Limb (tissue), 2 donors: ENCODE measurements at regions not wholly inside any gene's neighbourhood (a gene's known extent, or its start where the extent isn't known, plus 50 kb on each side); places are given as distances from the start of the nearest gene placed in this dataset.
A peak's percentile ranks its signal among the peaks of the same experiment; 100 is the strongest.

Experiments used
- DNase-seq, 2 donors: peaks; one replicate each; pipeline ENCODE4 v3.0.0-alpha.2; 2016; ENCODE audit errors: extremely low spot score in 2 of 2

DNA sequence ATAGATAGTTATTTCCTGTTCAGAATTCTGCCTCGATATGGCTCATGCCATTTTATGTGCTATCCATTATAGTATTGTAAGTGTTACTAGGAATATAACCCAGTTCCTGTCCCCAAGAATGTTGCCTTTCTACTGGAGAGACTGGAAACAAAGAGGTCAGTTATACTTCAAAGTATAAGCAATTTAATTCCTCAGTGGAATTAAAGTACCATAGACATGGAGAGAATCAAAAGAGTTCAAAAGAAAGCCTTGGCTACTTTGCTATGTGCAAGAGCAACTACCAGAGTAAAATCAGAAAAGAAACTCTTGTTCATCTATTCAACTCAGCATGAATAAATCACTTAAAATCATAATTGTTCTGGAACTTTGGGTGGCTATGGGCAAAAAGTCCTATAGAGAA, 173.2 kb upstream of the EEA1 start:
- DNase-seq, result no peak

DNA sequence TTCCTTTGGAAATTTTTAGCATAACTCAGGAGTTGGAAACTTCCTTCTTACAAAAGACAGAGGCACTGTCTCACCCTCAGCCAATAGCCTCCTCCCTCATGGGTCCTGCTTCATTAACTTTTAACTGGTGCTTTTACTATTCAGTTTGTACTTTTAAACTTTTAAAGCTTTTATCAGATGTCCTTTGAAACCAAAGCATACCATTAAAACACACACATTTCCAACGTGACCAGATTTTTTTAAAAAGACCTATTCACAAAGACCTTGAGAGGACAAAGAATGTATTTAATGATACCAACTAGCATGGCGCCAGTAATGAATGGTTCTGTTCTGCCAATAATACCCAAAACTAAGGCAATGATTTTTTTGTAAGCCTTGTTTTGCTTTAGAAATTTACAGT, 173.6 kb upstream of the EEA1 start:
- DNase-seq, result no peak

DNA sequence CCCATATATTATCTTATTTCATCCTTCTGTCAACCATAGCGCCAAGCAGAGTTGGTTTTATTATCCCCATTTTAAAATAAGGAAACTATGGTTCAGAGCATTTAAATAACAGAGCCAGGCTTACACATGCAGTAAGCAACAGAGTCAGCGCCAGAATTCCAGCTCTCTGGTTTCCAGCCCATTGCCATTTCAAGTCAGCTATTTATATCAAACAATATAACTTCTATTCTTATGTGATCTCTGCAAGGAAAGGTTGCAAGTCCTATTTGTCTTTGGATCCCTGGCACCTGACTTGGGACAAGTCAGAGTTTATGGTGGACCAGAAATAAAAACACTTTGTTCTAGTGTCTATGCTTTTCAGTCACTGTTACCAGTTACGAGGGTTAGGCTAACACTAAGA, 174.1 kb upstream of the EEA1 start:
- DNase-seq, result no peak

DNA sequence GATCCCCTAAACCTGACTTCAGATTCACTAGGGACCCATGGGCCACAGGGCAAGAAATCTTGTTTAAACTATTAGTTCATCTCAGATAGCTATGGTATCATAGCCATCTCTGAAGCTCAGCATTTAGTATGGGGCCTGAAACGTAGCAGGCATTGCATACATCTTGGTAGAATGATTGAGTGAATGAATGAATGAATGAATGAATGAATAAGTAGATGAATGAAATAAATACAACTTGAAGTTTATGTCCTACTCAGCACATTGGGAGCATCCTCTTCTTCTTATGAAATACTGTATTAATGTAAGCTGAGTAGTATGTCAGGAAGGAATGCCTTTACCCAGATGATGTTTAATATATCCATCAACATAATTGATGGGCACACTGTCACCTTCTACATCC, 175.4 kb upstream of the EEA1 start:
- DNase-seq, result no peak

DNA sequence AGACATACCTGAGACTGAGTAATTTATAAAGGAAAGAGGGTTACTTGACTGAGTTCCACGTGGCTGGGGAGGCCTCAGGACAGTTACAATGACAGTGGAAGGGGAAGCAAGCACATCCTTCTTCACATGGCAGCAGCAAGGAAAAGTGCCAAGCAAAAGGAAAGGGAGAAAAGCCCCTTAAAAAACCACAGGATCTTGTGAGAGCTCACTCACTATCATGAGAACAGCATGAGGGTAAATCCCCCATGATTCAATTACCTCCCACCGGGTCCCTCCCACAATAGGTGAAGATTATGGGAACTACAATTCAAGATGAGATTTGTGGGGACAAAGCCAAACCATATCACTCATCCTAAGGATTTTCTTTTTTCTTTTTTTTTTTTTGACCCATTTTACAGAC, 177.8 kb upstream of the EEA1 start:
- no peak for DNase-seq

DNA sequence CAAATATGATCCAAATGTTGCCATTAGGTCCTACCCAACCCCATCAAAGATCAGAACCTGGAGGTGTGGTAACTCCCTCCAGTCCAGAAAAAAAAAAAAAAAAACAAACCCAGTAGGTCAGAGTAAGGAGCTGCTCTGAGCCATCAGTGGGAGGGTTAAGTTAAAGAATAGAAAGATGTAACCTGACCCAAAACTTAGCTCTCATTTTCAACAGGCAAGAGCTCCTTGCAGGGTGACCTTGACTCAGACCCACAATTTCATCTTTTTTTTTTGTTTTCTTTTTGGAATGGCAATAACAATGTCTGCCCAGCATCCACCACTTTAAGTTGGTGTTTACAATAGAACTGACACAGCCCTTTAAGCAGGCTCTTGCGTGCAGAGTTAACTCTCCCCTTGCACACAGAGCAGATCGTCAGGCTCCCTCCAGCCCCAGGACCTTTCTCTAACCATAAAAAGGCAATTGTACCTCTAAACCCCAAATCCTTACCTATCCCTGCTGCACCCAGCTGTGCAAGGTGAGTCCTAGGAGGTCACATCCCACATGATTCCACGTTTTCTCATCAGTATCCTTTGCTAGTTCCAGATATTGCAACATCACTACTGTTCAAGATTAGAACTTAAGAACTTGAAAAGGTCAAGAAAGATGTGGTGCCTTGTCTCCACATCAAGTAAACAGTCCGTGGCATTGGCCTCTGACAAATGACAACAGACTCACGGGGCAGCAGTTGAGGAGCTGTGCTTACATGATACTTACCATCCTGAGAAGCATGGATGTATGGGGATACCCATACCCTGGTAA, 178.6 kb upstream of the EEA1 start:
- DNase-seq, result no peak

DNA sequence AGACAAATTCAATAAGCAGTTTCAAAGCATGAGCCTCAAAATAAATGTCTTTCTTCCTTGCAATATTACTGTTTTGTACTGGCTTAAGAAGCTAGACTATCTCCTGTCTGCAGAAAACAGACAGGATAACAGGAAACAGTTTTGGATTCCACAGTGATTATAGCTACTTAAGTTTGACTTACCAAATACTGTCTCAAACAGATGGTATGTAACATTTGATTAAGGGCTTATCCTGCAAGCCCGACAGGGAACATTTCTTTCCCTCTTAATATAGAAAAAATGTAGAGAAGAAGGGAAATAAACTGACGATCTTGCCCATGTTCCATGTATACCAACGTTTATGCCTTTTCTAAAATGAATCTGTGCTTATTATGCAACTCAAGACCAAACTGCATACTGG, 179.9 kb upstream of the EEA1 start:
- no peak for DNase-seq

DNA sequence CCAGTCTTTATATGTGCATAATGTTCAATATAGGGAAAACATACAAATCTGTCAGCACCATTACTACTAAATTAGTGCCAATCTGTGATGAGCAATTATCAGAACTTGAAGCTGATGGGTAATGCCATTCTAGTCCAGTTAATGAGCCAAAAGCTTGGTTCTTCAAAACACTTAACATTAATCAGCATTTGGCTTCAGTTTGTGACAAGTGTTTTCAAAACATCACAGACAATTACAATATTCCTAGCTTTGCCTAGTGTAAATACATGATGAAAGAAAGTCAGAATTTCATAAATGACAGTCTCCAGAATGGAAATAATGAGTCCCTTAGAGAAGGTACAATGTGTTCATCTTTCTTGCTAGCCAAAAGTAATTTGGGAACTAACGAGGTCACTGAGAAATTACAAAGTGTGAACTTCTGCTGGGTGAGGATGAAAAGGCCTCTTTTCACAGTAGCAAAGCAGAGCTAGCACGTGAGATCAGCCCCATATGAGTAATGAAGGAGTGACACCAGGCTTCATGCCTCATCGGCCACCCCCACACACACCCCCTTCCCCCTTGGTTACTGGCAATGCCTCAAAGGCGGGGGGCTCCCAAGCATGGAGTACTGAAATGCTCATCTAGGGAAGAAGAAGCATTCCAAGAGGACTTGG, 180.6 kb upstream of the EEA1 start:
- no peak for DNase-seq

DNA sequence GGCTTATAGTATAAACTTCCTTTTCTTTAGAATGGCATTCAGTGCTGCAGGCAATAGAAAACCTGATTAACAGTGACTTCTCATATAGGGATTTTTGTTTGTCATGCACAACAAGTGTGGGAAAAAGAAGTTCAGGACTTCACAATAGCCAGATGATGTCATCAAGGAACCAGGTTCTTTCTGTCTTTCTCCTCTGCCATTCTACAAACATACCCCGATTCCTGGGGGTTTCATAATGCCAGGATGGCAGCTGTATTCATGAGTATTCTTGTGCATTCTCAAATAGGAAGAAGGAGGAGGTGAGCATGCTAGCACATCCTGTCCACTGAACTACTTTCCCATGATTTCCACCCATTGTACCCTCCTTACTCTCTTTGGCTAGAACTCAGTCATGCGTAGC, 182.7 kb upstream of the EEA1 start:
- no peak for DNase-seq

DNA sequence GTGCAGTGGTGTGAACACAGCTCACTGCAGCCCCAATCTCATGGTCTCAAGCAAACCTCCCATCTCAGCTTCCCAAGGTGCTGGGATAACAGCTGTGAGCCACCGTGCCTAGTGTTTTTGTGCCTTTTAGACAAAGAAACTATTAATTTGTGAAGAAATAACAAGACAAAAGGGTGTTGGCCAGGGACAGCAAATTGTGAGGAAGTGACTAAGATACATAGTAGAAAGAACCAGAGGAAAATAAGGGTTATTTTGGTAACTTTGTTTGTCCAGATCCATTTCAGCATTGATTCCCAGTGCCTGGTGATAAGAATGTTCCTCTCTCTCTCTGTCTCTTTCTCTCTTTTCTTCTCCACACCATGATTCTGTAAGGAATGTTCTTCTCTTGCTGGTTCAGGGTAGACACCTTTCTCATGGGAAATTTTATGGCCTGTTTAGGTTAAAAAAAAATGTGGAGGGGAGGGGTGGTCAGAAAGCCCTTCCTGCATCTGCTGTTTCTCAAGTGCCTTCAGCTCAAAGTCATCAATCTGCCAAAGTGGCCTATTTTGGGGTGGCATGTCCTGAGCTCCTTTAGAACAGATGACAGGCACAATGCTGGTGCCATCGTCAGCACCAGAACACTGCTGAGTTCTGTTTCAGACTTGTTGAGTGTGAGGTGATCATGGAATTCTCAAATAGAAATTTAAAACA, 184.4 kb upstream of the EEA1 start:
- DNase-seq, result no peak

DNA sequence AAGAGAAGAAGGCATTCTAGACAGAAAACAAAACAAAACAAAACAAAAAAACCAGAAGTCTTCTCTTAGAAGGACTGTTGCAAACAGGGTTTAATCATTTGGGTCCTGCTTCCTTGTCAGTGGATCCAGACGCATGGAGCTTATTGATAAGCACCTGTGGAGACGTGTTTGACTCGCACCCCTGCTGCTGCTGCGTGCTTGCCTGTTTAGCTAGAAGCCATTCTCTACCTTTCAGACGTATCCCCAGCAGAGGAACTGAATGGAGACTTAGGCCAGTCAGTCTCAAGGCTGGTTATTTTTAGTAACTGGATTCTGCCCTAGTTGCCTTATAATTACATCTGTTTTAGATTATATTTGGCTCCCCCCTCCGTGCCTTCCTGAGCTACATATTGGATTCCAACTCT, 186.1 kb upstream of the EEA1 start:
- DNase-seq, result peak in 1 of 2 donors; percentile 75

DNA sequence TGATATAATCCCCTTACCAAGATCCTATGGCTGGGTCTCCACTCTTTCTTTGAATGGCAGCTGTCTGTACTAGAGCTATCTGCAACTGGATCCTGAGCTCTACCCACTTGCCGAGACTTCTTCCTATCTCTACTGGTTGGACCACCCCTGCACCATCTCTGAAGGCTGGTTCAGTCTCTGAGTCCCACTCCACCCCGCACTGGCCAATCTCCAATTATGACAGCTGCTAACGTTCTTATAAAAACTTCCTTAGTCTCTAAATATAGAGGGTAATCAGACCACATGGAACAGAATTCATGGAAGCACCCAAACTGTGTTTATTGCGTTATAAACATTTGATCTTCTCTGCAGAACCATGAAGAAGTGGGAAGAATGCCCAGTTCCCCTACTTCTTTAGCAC, 186.6 kb upstream of the EEA1 start:
- DNase-seq, result peak; percentile 54 to 72

DNA sequence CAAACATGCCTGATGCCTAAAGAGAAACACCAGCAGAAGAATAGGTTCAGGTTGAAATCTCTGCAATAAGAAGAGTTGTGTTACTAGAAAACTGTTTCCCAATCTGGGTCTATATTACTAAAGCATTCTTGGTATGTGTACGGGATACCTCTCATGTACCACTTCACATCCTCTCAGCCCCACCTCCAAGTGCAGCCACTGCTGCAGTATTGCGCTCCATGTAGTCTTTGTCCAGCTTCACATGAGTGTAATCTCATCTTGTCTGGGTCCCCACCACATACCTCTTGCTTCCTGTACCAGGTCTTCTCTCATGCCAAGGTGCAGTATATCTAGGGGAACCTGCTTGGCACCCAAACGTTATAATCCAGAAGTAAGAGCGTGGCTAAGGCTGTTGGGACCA, 187.5 kb upstream of the EEA1 start:
- no peak for DNase-seq

DNA sequence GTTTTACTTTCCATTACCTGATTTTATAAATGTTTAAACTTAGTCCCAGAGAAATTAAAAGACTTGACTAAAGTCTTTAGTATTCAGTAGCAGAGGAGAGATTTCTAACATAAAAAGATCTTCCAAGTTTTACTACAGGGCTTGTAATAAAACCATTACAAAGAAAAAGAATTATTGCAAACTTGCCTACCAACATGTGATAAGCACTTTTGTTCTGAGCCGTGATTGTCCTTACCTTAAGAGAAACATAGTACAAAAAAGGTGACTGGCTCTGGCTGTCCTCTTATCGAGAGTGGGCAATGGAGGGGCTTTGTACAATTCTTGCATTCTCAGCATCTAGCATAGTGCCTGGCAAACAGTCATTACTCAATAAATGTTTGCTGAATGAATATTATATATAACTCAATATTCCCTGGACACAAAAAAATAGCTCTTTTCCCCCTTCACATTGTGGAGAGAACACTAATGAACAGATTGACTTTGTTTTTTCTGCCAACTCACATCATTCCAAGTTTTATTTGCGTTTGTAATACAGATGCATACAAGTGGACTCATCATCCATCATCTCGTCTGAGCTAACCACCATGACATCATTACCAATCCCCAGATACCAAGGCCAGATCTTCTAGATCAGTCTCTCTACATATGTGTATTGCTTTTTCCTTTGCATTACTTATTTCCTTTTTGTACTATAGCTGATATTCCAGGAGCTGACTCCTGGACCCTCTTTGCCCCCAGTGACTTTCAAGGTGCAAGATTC, 192.8 kb upstream of the EEA1 start:
- no peak for DNase-seq

DNA sequence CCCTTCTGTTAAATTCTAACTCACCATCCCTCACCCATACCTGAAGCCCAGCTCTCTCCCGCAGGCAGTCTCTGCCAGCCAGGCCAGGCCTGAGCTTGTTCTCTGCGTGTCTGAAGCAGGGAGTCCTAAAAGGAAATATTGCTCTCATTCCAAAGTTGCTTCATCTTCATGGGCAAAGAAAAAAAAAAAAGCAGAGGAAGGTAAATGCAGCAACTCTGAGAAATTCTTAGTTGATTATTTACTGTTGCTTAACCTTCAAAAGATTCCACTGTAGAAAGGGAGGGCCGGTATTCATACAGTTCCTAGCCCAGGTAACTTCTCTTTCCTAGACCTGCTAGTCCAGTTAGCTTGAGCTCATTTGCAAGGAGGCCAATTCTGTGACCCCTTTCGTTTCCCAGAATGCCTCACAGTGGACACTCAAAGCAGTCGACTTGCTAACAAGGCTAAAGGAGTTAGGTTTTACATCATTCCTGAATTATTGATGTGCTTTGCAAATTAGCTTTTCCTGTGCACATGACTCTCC, 193.5 kb upstream of the EEA1 start:
- no peak for DNase-seq

DNA sequence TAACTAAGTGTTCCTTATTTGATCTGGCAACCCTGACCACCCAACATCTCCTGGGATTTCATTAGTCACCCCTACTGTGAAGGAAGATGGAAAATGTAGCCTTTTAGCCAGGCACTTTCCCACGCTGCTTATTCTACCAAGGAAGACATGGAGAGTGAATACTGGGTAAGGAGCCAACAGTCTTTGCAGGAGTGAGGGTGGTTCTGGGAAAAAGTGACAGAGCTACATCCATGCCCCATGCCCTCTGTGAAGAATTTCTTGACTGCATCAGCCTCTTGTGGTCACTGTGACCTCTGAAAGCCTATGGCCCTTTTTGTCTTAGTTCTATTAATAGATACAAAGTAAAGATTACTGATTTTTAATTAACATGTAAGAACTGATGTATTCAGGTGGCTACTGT, 196.0 kb upstream of the EEA1 start:
- no peak for DNase-seq

DNA sequence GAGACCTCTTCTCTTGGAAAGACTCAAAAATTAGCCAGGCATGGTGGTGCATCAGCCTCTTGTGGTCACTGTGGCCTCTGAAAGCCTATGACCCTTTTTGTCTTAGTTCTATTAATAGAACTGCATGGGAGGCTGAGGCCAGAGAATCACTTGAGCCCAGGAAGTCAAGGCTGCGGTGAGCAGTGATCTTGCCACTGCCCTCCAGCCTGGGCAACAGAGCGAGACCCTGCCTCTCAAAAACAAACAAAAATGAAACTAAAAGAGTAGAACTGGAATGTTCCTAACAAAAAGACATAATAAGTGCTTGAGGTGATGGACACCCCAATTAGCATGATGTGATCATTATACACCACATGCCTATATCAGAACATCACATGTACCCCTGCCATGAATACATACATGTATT, 197.0 kb upstream of the EEA1 start:
- DNase-seq, result no peak

DNA sequence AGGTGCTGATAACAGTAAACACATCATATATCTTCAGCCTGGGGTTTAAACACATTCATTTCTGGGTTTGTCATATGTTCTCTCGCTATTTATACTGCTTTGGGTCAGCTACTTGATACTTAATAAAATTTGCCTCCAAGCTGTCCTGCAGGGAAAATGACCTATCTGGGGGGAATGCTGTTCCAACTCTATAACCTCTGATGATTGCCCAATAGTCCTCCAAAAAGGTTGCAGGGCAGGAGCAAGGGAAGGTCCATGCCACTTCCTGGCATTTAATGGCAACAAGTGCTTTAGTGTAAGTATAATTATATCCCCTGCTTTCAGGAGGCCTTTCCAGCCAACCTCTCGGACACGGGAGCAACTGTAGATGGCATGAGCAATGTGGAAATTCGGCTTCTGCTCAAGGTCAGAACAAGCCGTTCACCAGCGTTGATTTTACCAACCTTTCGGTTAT, 198.0 kb upstream of the EEA1 start:
- DNase-seq, result no peak

DNA sequence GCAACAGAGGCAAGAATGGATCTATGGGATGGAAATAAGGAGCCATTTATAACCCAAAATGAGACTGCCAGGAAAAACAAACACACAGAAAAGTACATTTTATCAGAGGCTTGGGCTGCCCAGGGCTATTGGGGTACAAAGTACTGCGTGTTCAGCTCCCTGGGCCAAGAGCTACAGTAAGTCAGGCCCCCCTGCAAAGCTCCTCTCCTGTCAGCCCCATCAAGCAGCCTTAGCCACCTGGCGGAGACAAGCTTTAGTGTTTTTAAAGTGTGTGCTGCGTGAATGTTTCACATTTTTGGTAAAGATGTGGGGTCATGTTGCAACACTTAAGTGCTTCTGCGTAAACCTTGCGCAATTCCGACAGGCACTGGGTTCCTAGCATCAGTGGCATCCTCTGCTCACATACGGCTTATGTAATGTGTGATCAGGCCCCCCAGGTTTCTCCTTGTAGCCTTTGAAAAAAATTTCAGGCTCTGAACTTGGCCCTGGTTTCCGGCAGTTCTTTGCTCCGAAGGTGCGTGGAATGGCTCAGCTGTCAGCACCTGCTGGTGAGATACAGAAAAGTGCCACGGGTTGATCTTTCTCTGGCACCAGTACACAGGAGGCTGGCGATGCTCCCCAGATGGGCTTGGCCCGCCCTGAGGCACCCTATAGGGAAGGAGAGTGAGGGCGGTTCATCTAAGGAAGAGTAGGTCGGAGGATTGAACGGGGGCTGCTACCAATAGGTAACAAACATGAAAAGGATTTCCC, 198.7 kb upstream of the EEA1 start:
- peak; percentile 60 to 71 for DNase-seq

DNA sequence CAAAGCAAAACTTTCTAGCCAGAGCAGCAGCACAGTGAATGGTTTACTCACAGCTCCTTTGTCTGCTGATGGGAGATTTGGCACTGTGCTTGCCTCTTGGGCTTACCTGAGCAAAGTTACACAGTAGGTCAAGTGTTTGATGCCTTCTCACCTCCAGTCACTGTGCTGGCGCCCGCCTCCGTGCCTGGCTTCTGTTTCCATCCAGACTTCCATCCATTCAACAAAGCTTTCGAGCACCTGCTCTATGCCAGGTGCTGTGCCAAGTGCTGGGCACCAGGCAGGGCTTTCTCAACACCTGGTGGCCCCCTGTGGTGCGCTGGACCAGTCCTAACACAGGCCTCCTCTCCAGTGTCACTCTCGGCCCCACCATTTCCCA, 199.2 kb upstream of the EEA1 start:
- no peak for DNase-seq
